ENCODE measurements at regions not wholly inside any gene's neighbourhood (a gene's known extent, or its start where the extent isn't known, plus 50 kb on each side); places are given as distances from the start of the nearest gene placed in this dataset.

DNA sequence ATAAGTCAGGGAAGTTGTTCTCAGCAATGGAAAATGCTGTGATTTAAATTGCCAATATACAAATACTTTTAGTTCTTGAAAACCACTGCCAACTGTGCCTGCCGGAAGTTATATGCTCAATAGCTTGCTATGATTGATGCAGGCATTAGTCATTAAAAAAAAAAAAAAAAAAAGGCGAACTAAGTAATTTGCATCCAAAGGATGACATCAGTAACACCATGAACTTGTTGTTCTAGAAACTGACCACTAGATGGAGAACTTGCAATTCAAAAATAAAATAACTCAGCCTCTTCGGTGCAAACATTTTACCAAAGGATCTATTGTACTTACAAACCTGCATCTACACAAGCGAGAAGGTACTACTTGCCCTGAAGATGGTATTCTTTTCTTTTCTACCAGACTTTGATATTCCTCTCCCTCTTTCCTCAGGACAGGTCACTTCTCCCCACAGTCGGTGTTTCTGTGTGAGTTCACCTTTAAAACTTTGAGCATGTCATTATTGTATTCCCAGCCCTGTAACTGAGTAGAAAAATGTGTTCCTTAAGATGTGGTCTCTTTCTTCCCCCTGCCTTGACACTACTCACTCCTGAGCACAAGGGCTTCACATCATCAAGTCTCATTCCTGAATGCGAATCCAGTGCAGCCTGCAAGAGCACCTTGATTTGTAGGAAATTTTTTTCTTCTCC is 115.0 kb upstream of the VEPH1 start:
- no peak for DNase-seq
- TF ChIP-seq, protein P1, sequence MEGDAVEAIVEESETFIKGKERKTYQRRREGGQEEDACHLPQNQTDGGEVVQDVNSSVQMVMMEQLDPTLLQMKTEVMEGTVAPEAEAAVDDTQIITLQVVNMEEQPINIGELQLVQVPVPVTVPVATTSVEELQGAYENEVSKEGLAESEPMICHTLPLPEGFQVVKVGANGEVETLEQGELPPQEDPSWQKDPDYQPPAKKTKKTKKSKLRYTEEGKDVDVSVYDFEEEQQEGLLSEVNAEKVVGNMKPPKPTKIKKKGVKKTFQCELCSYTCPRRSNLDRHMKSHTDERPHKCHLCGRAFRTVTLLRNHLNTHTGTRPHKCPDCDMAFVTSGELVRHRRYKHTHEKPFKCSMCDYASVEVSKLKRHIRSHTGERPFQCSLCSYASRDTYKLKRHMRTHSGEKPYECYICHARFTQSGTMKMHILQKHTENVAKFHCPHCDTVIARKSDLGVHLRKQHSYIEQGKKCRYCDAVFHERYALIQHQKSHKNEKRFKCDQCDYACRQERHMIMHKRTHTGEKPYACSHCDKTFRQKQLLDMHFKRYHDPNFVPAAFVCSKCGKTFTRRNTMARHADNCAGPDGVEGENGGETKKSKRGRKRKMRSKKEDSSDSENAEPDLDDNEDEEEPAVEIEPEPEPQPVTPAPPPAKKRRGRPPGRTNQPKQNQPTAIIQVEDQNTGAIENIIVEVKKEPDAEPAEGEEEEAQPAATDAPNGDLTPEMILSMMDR (IDR thresholded peaks at IDR 0.05): peak; percentile 70
- Histone ChIP-seq H3K27me3 (ENCODE audit: insufficient read depth in 3 of 3, low read length in 2 of 3) (no peaks in the 10 kb centered on the region), H3K27ac (no peak overlapping the region), H3K4me3 (no peak overlapping the region), H3K9me3 (no peaks in the 10 kb centered on the region), H3K36me3 (ENCODE audit: insufficient read depth in 1 of 2, low read depth in 1 of 2) (no peaks in the 10 kb centered on the region), H3K4me1 (no peaks in the 10 kb centered on the region)
- WGBS, 3 donors: 22 to 23% (median 22%) methylated on average over 6 of the region's 6 CpGs
- ATAC-seq: peak; percentile 25 to 80 (median 52)
- intact Hi-C loops (cut with DNase I): loop anchor here (5.0 to 10.0 kb wide), 5 partner anchors 257 to 914 kb away; partner anchors contain the start of gene SHOX2 (in 1 of the 2)

DNA sequence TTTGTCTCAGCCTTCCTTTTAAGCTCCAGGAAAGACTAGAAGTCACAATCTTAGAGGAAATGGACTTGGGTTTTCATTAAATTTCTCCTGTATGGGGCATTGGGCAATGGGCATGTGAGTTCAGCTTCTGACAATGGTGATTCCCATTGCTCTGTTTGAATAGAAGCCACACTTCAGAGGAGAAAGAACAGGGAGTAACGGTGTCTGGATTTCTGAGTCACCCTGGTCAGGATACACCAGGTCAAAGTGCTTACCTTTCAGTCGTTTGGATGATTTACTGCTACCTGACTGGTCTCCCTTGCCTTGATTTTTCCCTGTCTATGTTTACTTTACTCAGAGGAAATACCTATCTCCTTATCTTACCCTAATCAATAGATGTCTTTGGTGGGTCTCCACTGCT is 111.7 kb upstream of the VEPH1 start:
- no peaks in the 10 kb centered on the region for H3K27me3 ChIP-seq (ENCODE audit: insufficient read depth in 3 of 3, low read length in 2 of 3)
- ATAC-seq (no peak), DNase-seq (no peak)
- H3K4me3 ChIP-seq: no peak overlapping the region
- no peaks in the 10 kb centered on the region for H3K4me1 ChIP-seq
- WGBS, 3 donors: 42 to 50% (median 49%) methylated on average over 2 of the region's 2 CpGs
- H3K27ac ChIP-seq: no peak overlapping the region
- intact Hi-C loops (cut with DNase I): loop anchor here (5.0 to 10.0 kb wide), 6 partner anchors 260 to 917 kb away; partner anchors contain the start of gene SHOX2 (in 1 of the 2)
- TF ChIP-seq, protein P1 (IDR thresholded peaks at IDR 0.05): no peak
- H3K36me3 ChIP-seq (ENCODE audit: insufficient read depth in 1 of 2, low read depth in 1 of 2): no peaks in the 10 kb centered on the region
- no peaks in the 10 kb centered on the region for H3K9me3 ChIP-seq

DNA sequence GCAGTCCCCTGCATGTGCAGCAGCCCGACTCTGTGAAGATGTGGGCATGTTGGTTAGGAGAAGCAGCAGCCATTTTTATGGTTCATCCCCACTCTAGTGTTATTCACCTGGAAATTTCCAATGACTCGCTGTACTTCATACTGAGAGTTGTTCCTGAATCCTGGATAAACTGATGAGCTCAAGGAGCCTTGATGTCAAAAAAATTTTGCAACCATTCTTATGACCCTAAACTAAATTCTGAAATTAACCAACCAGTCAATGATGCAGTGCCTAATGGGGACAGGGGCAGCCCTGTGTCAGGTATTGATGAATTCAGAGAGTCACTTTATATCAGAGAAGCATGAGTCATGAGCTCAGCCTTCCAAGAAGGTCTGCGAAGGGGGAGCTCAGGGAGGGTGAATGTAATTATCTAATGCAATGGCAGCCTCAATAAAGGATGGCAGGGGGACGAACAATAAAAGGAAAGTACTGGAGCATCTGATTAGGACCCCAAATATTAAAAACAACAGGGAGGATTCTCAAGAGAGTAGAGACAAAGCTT is 108.4 kb upstream of the VEPH1 start:
- DNase-seq (no peak), ATAC-seq (no peak)
- 88 to 93% (median 93%) methylated on average over 4 of the region's 4 CpGs for WGBS, 3 donors
- TF ChIP-seq, protein P1 (IDR thresholded peaks at IDR 0.05): no peak
- Histone ChIP-seq H3K36me3 (ENCODE audit: insufficient read depth in 1 of 2, low read depth in 1 of 2) (no peaks in the 10 kb centered on the region), H3K9me3 (no peaks in the 10 kb centered on the region), H3K4me1 (no peaks in the 10 kb centered on the region), H3K27me3 (ENCODE audit: insufficient read depth in 3 of 3, low read length in 2 of 3) (no peaks in the 10 kb centered on the region), H3K27ac (no peak overlapping the region), H3K4me3 (no peak overlapping the region)
- intact Hi-C loops (cut with DNase I): loop anchor here (5.0 to 10.0 kb wide), 3 partner anchors 263 to 916 kb away; partner anchors contain the start of gene SHOX2 (in 1 of the 2)

DNA sequence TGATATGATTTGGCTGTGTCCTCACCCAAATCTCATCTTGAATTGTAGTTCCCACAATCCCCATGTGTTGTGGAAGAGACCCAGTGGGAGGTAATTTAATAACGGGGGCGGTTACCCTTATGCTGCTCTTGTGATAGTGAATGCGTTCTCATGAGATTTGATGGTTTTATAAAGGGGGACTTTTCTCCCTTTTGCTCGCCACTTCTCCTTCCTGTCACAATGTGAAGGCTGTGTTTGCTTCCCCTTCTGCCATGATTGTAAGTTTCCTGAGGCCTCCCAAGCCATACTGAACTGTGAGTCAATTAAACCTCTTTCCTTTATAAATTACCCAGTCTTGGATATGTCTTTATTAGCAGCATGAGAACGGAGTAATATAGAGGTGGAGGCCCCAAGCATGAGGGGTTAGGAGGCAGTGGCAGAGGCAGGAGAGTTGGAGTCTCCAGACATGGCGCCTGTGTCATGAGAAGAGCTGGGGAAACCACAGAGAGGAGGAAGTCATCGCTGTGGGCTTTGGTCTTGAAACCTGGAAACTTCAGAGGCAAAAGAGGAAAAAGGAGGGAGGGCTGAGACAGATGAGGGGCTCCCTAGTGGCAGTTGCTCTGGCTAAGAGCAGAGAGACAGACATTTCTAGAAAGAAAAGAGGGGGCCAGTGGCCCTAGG is 107.8 kb upstream of the VEPH1 start:
- Histone ChIP-seq H3K4me1 (no peaks in the 10 kb centered on the region), H3K27ac (no peak overlapping the region), H3K4me3 (no peak overlapping the region), H3K9me3 (no peaks in the 10 kb centered on the region), H3K27me3 (ENCODE audit: insufficient read depth in 3 of 3, low read length in 2 of 3) (no peaks in the 10 kb centered on the region), H3K36me3 (ENCODE audit: insufficient read depth in 1 of 2, low read depth in 1 of 2) (no peaks in the 10 kb centered on the region)
- intact Hi-C loops (cut with DNase I): loop anchor here (5.0 to 10.0 kb wide), 3 partner anchors 264 to 916 kb away; partner anchors contain the start of gene SHOX2 (in 1 of the 2)
- WGBS, 3 donors: 86 to 90% (median 88%) methylated on average over 7 of the region's 7 CpGs
- no peak for ATAC-seq
- DNase-seq: no peak
- TF ChIP-seq, protein P1 (IDR thresholded peaks at IDR 0.05): no peak

Data from psoas muscle (tissue), 7 donors.